ENCODE measurements at regions not wholly inside any gene's neighbourhood (a gene's known extent, or its start where the extent isn't known, plus 50 kb on each side); places are given as distances from the start of the nearest gene placed in this dataset.
A peak's percentile ranks its signal among the peaks of the same experiment; 100 is the strongest.

DNA sequence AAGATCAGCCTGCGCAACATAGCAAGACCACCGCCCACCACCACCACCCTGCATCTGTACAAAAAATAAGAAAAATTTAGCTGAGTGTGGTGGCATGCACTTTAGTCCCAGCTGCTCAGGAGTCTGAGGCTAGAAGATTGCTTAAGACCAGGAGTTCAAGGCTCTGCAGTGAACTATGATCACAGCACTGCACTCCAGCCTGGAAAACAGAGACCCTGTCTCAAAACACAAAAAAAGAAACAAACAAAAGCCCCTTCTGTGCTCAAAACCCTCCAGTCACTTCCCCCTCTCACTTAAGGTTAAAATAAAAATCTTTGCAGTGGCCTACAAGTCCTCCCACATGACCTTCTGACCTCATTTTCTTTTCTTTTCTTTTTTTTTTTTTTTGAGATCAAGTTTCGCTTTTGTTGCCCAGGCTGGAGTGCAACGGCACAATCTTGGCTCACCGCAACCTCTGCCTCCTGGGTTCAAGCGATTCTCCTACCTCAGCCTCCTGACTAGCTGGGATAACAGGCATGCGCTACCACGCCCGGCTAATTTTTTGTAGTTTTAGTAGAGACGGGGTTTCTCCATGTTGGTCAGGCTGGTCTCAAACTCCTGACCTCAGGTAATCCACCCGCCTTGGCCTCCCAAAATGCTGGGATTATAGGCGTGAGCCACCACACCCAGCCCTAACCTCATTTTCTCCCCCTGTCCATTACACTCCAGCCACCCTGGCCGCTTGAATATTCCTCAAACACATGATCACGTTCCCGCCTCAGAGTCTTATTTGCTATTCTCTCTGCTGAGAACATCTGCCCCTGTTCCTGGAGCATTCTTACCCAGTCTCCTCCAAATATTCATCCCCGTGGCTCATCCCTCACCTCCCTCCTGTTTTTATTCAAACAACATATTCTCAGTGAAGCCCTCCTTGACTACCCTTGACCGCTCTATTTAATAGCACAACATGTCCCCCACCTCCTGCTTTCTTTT lies 126.6 kb upstream of the MED13 start:
- H3K36me3 Mint-ChIP-seq (ENCODE audit: low read depth): no peaks in the 10 kb centered on the region
- H3K4me1 ChIP-seq (ENCODE audit: insufficient read depth): no peaks in the 10 kb centered on the region
- peak overlapping the region; percentile 34; the same call in 1 of the 2 replicates for H3K27ac Mint-ChIP-seq
- no peaks in the 10 kb centered on the region for H4K20me1 ChIP-seq (replicated peaks; ENCODE audit: insufficient read depth)
- H3K4me3 Mint-ChIP-seq: no peak overlapping the region
- peak overlapping the region; percentile 85 for H2AFZ ChIP-seq
- H3K4me2 ChIP-seq: no peak overlapping the region
- ATAC-seq (no peak), DNase-seq (ENCODE audit: low spot score) (no peak)
- H3K9me2 ChIP-seq (ENCODE audit: insufficient read depth): no peaks in the 10 kb centered on the region
- no peaks in the 10 kb centered on the region for H3K79me2 ChIP-seq (replicated peaks; ENCODE audit: insufficient read depth)
- TF ChIP-seq ZNF114 (CRISPR knock-in tag; IDR thresholded peaks at IDR 0.05) (no peak), STAT1 (IDR thresholded peaks at IDR 0.05; ENCODE audit: unreplicated experiment) (no peak), EZH2phosphoT487 (IDR thresholded peaks at IDR 0.05; ENCODE audit: unreplicated experiment) (no peak), CREB1 (CRISPR knock-in tag; IDR thresholded peaks at IDR 0.05; ENCODE audit: low read depth) (no peak), JUNB (IDR thresholded peaks at IDR 0.05; ENCODE audit: unreplicated experiment) (no peak), NANOG (IDR thresholded peaks at IDR 0.05; ENCODE audit: borderline replicate concordance) (no peak), EZH2 (IDR thresholded peaks at IDR 0.05; ENCODE audit: low read depth, unreplicated experiment) (no peak)
- TF ChIP-seq, protein P1, sequence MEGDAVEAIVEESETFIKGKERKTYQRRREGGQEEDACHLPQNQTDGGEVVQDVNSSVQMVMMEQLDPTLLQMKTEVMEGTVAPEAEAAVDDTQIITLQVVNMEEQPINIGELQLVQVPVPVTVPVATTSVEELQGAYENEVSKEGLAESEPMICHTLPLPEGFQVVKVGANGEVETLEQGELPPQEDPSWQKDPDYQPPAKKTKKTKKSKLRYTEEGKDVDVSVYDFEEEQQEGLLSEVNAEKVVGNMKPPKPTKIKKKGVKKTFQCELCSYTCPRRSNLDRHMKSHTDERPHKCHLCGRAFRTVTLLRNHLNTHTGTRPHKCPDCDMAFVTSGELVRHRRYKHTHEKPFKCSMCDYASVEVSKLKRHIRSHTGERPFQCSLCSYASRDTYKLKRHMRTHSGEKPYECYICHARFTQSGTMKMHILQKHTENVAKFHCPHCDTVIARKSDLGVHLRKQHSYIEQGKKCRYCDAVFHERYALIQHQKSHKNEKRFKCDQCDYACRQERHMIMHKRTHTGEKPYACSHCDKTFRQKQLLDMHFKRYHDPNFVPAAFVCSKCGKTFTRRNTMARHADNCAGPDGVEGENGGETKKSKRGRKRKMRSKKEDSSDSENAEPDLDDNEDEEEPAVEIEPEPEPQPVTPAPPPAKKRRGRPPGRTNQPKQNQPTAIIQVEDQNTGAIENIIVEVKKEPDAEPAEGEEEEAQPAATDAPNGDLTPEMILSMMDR (conservative IDR thresholded peaks at IDR 0.05; ENCODE audit: low read depth in 2 of 2): no peak
- TF ChIP-seq, protein P2, sequence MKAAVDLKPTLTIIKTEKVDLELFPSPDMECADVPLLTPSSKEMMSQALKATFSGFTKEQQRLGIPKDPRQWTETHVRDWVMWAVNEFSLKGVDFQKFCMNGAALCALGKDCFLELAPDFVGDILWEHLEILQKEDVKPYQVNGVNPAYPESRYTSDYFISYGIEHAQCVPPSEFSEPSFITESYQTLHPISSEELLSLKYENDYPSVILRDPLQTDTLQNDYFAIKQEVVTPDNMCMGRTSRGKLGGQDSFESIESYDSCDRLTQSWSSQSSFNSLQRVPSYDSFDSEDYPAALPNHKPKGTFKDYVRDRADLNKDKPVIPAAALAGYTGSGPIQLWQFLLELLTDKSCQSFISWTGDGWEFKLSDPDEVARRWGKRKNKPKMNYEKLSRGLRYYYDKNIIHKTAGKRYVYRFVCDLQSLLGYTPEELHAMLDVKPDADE (IDR thresholded peaks at IDR 0.05): no peak
- TF ChIP-seq, protein P3, sequence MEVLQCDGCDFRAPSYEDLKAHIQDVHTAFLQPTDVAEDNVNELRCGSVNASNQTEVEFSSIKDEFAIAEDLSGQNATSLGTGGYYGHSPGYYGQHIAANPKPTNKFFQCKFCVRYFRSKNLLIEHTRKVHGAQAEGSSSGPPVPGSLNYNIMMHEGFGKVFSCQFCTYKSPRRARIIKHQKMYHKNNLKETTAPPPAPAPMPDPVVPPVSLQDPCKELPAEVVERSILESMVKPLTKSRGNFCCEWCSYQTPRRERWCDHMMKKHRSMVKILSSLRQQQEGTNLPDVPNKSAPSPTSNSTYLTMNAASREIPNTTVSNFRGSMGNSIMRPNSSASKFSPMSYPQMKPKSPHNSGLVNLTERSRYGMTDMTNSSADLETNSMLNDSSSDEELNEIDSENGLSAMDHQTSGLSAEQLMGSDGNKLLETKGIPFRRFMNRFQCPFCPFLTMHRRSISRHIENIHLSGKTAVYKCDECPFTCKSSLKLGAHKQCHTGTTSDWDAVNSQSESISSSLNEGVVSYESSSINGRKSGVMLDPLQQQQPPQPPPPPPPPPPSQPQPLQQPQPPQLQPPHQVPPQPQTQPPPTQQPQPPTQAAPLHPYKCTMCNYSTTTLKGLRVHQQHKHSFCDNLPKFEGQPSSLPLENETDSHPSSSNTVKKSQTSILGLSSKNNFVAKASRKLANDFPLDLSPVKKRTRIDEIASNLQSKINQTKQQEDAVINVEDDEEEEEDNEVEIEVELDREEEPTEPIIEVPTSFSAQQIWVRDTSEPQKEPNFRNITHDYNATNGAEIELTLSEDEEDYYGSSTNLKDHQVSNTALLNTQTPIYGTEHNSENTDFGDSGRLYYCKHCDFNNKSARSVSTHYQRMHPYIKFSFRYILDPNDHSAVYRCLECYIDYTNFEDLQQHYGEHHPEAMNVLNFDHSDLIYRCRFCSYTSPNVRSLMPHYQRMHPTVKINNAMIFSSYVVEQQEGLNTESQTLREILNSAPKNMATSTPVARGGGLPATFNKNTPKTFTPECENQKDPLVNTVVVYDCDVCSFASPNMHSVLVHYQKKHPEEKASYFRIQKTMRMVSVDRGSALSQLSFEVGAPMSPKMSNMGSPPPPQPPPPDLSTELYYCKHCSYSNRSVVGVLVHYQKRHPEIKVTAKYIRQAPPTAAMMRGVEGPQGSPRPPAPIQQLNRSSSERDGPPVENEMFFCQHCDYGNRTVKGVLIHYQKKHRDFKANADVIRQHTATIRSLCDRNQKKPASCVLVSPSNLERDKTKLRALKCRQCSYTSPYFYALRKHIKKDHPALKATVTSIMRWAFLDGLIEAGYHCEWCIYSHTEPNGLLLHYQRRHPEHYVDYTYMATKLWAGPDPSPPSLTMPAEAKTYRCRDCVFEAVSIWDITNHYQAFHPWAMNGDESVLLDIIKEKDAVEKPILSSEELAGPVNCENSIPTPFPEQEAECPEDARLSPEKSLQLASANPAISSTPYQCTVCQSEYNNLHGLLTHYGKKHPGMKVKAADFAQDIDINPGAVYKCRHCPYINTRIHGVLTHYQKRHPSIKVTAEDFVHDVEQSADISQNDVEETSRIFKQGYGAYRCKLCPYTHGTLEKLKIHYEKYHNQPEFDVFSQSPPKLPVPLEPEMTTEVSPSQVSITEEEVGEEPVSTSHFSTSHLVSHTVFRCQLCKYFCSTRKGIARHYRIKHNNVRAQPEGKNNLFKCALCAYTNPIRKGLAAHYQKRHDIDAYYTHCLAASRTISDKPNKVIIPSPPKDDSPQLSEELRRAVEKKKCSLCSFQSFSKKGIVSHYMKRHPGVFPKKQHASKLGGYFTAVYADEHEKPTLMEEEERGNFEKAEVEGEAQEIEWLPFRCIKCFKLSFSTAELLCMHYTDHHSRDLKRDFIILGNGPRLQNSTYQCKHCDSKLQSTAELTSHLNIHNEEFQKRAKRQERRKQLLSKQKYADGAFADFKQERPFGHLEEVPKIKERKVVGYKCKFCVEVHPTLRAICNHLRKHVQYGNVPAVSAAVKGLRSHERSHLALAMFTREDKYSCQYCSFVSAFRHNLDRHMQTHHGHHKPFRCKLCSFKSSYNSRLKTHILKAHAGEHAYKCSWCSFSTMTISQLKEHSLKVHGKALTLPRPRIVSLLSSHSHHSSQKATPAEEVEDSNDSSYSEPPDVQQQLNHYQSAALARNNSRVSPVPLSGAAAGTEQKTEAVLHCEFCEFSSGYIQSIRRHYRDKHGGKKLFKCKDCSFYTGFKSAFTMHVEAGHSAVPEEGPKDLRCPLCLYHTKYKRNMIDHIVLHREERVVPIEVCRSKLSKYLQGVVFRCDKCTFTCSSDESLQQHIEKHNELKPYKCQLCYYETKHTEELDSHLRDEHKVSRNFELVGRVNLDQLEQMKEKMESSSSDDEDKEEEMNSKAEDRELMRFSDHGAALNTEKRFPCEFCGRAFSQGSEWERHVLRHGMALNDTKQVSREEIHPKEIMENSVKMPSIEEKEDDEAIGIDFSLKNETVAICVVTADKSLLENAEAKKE (CRISPR knock-in tag; IDR thresholded peaks at IDR 0.05): no peak
- H3K27me3 ChIP-seq (ENCODE audit: insufficient read depth): no peaks in the 10 kb centered on the region
- H3F3A ChIP-seq (replicated peaks; ENCODE audit: low read depth): no peaks in the 10 kb centered on the region
- H3K36me3 ChIP-seq (ENCODE audit: insufficient read depth): no peaks in the 10 kb centered on the region
- H3K27me3 Mint-ChIP-seq (ENCODE audit: insufficient read depth, low read depth, poor library complexity): peaks cover 2% of the 10 kb centered on the region
- peaks cover 8% of the 10 kb centered on the region; the same call in 1 of the 3 replicates for H3K4me1 Mint-ChIP-seq
- no peak overlapping the region for H3K4me3 ChIP-seq
- no peak overlapping the region for H3K27ac ChIP-seq (ENCODE audit: low read depth)
- H3K9me3 Mint-ChIP-seq: no peaks in the 10 kb centered on the region; the same call in 2 of the 3 replicates
